ENCODE measurements at regions not wholly inside any gene's neighbourhood (a gene's known extent, or its start where the extent isn't known, plus 50 kb on each side); places are given as distances from the start of the nearest gene placed in this dataset.

DNA sequence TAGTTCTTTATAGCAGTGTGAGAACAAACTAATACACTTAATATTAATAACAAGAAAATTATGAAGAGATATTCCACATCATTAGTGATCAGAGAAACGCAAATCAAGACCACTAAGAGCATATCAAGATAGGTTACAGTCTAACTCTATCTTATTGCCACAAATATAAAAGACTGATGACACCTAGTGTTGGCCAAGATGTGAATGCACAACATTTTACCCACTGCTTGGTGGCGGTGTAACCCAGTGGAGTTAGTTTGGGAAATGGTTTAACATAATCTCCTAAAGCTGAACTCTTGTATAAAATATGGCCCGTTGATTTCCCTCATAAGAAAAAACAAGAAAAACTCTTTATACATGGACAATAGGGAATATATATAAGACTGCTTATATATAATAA is 92.4 kb downstream of the SLITRK2 start:
- TF ChIP-seq, protein P1, sequence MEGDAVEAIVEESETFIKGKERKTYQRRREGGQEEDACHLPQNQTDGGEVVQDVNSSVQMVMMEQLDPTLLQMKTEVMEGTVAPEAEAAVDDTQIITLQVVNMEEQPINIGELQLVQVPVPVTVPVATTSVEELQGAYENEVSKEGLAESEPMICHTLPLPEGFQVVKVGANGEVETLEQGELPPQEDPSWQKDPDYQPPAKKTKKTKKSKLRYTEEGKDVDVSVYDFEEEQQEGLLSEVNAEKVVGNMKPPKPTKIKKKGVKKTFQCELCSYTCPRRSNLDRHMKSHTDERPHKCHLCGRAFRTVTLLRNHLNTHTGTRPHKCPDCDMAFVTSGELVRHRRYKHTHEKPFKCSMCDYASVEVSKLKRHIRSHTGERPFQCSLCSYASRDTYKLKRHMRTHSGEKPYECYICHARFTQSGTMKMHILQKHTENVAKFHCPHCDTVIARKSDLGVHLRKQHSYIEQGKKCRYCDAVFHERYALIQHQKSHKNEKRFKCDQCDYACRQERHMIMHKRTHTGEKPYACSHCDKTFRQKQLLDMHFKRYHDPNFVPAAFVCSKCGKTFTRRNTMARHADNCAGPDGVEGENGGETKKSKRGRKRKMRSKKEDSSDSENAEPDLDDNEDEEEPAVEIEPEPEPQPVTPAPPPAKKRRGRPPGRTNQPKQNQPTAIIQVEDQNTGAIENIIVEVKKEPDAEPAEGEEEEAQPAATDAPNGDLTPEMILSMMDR (IDR thresholded peaks at IDR 0.05; ENCODE audit: low read depth, low read length), result 0 out of 2 replicates have a peak, but pooled peaks have one; percentile 5
- TF ChIP-seq EZH2phosphoT487 (IDR thresholded peaks at IDR 0.05; ENCODE audit: low read depth), result no peak
